Activated CD4-positive, alpha-beta T cell treated with anti-CD3 and anti-CD28 coated beads for 1 hour (primary cell): ENCODE measurements at regions not wholly inside any gene's neighbourhood (a gene's known extent, or its start where the extent isn't known, plus 50 kb on each side); places are given as distances from the start of the nearest gene placed in this dataset.

Experiments used
- DNase-seq: peaks from one replicate; pipeline ENCODE4 v3.0.0-alpha.2; 2020

DNA sequence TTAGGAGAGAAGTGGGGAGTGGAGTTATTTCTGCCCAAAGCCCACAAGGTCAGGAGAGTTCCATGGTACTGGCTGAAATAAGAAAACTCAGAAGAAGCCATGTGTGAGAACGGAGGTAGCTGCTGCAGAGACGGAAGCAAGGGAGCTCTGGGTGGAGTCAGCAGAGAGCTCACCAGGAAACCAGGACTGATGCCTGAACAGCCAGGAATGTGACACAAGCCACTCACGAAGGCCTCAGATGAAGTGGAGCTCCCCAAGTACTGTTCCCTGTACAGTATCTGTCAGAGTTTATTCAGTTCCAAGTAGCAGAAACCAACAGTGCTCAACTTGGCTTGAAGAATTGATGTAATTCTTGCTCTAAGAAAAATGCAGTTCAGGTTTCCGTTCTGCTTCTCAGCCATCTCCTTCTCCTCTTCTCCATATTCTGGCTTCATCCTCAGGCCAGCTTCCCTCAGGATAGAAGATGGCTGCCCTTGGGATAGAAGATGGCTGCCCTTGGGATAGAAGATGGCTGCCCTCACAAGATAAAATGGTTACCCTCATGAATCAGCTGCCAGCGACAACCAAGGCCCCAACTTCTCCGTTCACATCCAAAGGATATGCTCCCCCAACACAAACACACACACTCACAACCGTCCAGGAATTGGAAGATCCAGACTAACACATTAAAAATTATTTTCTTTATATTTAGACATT lies 117.4 kb upstream of the SH3BP4 start:
- DNase-seq = no peak

DNA sequence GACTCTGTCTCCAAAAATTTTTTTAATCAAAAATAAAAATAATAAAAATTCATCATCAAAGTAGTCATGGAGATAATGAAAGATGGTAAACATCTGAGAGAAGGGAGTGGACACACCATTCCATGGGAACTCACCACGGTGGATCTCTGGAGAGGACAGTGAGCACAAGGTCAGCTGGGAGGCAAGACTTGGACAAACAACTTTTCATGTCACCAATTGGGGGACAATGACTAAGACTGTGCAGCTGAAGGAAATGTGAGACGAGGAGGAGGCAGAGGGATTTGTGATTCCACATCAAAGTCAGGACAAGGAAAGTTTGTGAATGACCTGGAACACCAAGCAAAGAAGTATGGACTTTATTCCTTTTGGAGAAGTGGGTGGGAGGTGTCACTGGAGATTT lies 121.0 kb upstream of the SH3BP4 start:
- DNase-seq = no peak

DNA sequence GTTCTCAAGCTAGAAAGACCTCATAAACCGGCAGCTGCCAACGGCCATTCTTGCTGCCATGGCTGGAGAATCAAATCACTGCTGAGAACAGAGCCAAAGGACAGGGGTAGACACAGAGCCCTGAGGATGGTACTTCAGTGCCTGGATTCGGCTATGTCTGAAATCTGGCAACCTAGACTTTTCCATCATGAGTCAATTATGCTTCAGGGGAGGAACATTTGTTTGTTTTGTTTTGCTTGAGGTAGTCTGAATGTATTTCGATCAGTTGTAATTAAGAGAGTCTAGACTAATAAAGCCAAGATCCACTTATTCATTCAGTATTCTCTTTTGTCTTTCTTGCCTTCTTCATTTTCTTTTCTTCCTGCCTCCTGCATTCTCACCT lies 122.8 kb upstream of the SH3BP4 start:
- no peak for DNase-seq

DNA sequence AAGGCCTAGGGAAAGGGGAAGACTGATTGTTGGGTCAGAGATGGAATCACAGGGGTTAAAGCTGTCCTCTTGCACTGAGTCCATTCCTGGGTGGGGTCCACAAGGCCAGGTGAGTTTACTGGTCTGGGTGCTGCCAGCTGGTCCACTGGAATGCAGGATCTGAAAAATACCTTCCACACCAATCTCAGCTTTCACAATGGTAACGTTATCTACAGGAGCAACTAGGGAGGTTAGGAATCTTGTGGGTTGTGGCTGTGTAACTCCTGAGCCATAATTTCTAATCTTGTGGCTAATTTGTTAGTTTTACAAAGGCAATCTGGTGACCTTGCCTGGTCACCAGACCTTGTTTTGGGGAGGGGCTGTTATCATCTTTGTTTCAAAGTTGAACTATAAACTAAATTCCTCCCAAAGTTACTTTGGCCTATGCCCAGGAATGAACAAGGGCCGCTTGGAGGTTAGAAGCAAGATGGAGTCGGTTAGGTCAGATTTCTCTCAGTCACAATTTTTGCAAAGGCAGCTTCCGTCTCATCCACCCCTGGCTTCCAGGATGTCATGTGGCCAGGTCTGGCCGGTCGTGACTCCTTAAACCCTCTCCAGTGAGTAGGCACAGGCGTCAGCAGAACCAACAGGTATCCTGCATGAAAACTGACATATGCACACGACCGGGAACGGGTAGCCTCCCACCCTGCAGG lies 123.3 kb upstream of the SH3BP4 start:
- no peak for DNase-seq

DNA sequence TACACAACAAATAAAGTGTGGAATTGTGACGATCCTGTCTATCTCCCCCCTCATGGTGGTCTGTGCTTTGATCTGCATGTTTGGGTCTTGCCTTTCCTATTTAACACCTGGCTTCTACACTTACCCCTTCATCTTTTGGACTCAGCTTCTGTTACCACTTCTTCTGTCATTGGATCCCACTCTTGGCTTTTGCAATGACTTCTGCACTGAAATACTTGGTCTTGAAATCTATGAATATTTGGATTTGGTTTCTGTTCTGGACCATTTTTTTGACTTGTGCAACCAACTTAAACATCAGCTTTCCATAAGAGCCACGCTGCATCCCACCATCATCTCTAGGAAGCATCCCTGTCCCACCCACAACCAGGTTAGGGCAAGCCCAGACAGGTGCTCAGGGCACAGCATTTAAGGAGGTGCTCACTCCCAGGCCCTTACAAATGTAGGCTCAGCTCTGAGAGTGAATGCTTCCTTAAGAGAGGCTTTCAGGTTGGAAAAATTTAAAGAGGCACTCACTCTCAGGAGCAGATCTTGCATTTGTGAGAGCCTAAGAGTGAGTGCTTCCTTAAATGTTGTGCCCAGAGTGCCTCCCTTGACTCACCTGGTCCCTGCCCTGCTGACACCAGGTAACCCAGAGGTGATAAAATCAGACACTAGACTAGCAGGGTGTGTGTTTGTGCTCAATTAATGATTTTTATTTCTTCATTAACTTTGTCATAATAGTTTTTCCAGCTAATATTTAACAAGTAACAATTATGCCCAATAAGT lies 124.5 kb upstream of the SH3BP4 start:
- no peak for DNase-seq

DNA sequence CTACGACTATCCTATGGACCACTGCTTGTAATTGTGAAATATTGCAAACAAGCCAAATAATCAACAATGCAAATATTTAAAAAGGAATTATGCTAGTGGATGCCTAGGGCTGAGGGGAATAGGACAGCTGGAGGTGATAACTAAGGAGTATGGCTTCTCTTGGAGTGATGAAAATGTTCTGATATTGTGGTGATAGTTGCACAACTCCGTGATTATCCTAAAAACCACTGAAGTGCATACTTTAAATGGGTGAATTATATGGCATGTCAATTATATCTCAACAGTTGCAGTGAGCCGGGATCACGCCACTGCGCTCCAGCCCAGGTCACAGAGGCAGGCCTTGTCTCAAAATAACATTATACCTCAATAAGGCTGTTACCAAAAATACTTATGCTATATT lies 125.1 kb upstream of the SH3BP4 start:
- no peak for DNase-seq

DNA sequence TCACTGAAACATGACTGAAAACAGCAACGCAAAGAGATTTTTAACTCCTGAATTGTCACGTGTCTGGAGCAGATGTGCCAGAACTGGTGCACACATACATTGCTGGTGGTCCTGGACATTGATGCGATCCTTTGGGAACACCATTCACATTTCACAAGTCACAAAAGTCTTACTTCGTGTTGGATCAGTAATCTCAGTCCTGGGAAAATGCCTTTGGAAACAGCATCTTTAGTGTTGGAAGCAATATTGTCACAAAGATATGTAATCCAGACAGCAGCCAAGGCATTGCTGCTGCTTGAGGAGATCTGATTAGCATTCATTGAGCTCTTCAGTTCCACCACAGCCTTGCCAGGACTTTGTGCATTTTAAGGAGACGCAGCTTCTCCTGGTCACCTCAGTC lies 126.2 kb upstream of the SH3BP4 start:
- DNase-seq = no peak

DNA sequence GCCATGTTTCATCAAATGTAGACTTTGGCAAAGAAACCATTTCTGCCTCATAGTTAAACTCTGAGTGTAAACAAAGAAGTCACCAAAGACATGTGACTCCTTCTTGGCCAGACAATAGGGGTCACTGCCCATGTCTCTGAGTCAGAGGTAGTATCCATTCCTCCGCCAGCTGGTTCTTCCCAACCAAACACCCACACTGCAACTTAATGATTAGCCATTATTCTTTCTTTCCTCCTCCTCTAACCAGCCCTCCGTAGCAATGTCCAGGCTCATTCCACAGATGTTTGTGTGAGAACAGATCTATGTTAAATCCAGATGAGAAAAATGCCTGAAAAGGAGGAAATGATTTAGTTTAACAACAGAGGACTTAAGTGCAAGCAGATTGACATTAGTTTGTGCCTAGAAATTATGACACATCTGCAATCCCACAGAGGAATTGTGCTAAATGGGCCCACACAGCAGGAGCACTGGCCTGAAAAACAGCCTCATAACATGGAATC lies 127.9 kb upstream of the SH3BP4 start:
- DNase-seq = no peak

DNA sequence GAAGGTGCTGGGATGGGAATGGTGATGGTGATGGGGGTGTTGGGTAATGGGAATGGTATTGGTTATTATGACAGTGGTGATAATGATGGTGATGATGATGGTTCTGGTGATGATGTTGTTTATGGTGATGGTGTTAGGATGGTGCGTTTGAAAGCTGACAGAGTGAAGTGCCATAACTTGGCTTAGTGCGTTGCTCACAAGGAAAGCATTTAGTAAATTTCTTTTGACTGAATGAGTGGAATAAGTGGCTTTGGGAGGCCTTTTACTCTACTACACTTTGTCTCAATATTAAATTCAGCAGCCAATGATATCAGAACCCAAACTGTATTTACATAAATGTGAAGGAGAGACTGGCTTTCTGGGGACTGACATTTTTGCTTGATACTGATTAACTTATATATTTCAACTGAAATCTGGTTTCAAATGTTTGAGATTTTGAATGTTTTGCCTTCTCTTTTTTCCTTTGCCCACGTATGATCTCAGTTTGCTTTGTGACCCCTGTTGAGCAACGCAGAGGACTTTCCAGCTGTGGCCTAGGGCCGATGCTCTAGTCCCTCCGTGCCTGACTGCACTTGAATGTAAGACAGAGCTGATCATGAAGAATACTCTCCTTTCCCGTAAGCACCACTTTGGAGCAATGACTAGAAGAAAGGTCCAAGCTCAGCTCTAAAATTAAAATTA lies 128.5 kb upstream of the SH3BP4 start:
- DNase-seq = no peak

DNA sequence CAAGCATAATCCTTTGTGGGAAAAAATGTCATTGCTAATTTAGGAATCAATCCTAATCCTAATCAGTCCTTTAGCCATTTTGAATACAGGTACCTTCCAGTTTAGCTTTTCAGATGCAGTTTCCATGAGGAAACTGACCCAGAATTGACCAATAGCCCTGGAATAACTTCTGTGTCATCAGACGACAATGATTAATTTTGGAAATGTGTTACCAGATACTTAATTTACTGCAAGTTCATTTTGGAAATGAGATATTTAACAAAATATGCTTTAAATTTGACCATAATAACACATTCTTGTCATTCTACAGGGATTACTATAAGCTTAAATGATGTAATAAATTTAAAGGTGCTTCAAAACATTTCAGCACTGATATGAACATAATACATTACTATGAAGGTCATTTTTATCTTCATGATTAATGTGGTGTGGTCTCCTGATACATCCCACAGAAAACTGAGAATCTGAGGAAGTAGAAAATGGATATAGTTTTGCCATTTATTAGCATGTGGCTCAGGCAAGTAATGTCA lies 129.8 kb upstream of the SH3BP4 start:
- DNase-seq = no peak

DNA sequence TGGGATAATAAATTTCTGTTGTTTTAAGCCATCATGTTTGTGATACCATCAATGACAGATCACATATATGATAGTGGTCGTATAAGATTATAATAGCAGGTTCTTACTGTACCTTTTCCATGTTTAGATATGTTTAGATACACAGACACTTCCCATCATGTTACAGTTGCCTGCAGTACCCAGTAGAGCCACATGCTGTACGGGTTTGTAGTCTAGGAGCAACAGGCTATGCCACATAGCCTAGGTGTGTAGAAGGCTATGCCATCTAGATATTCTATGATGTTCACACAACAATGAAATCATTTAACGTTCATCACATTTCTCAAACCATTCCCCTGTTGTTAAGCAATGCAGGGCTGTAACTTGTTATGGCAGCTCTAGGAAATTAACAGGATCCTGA lies 132.9 kb upstream of the SH3BP4 start:
- DNase-seq = no peak

DNA sequence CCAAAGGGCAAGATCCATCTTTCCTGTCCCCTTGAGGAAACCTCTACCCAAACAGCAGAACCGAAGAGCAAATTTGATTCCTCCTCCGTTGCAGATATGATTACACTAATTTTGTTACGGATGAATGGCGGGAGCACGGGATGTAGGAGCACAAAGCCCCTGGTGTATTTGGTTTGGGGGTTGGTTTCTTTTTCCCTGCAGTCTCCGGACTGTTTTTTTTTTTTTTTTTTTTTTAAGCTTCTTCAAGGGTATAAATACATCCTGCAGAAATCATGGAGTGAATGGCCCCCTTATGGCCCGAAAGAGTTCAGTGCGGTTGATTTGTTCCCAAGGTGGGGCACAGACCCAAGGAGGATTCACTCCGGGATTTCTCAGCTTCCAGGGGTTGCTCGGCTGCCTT lies 135.3 kb upstream of the SH3BP4 start:
- DNase-seq = no peak

DNA sequence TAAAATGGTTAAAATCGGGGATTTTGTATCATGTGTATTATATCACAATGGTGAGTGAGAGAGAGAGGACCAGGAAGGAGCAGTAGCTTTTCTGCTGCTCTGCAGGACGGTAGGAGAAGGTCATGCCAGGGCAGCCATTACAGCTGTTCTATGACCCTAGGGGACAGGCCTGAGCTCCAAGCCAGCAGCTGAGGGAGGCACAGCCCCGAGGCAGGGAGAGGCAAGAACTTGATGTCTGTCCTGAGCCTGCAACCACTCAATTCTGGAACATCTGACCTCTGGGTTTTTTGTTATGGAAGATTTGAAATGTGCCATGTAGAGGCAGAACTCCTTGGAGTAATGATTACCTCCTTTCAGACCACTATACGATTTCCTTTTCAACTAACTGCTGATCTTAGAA lies 135.8 kb upstream of the SH3BP4 start:
- no peak for DNase-seq

DNA sequence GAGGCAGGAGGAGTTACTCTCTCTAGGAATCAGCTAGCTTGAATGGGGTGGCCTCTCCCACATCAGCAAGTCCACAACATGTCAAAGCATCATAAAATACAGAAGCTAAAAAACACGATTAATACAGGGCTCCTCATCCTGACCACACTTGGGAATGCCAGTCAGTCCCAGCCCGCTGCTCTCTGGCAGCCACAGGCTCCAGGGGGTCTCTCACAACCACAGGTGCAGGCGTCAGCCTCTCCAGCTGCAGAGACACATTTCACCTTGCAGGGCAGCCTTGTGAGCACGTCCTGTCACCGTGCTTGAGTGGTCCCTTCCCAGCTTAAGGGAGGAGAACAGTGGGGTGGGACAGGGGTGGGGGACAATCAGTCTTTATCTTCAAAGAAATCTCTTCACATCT lies 137.4 kb upstream of the SH3BP4 start:
- DNase-seq = no peak

DNA sequence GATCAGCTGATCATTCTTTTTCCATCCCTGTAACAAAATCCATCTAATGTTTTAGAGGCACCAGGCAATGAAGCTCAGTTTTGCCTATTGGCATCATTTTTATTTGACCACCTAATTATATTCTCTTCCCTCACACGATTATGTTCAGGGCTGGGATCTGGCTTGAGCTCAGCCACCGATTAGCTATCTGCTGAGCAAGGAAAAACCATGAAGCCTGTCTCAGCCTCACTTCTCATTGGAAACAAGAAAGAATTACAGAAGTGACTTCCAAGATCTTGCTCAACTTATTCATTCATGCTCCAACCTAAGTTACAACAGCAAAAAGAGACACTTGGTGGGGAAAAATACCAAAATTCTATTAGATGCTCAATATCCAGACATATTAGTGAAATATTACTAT lies 139.0 kb upstream of the SH3BP4 start:
- DNase-seq = no peak

DNA sequence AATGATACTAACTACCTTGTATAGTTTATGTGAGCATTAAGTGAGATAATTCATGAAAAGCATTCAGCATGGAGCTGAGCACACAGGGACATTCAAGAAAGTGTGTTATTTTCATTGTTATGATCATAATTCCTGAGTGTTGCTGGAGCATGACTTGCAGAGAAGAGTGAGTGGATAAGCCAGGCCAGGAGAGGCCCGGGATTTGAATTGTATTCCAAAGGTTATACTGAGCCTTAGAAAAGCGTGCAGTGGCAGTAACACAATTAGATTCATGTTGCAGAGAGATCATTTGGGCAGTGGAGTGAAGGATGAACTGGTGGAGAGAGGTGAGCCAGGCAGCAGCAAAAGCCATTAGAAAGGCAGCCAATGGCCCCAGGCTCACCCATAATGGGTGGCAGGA lies 142.9 kb upstream of the SH3BP4 start:
- DNase-seq = no peak

DNA sequence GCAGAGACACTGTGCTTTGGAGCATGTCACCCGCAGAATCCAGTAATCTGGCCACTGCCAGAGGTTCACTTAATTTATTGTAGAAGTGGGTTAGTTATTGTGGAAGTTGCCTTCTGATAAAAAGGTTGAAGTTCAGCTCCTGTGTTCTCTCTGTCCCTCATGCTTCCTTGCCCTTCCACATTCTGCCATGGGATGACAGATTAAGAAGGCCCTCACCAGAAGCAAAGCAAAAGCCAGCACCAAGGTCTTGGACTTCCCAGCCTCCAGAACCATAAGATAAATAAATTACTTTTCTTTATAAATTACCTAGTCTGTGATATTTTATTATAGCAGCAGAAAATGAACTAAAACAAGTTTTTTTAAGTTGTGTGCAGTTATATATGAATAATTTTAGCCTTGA lies 145.0 kb upstream of the SH3BP4 start:
- no peak for DNase-seq

DNA sequence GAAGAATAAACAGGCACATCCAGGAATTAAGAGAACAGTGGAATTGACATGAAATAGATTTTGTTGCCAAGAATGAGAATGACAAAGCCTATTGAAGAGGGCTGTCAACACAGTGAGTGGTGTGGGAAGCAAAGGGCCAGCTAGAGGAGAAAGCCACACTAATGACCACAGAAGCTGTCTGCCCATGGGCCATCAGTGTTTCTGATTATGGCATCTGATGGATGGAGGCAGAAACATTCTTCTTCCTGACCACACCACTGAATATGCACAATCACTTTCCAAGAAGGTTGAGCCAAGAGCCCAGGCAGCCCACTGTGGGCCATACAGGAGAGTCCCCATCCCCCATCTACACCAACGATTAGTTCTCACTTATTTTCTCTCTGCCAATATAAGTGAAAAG lies 146.0 kb upstream of the SH3BP4 start:
- no peak for DNase-seq

DNA sequence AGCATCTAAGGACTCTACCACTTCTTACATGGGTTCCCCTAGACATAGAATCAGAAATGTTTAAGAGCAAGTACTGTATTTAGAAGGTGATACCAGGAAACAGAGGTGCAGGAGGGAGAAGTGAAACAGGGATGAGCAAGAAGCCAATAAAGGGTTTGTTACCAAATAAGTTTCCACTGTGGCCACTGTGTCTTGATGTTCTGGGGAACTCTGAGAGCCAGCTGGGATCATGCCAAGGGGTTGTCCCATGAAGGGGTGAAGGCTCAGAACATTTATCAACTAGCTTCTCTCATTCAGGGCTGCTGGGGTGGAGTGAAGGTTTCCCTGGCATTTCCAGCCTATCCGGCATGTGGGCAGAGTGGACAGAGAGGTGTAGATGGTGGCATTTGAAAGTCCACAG lies 147.1 kb upstream of the SH3BP4 start:
- DNase-seq = no peak

DNA sequence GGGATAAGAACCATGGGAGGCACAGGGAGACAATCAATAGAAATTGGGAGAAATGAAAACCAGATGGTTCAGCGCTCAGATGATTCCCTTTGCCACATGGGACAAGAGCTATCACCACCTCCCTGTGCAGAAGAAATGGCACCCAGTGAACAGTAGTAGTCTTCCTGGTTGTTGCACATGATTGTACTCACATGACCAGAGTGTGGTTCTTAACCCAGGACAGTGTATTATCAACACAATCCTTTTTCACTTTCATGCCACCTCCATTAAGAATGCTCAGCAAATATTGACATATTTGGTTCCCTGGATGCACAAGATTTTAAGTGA lies 149.0 kb upstream of the SH3BP4 start:
- DNase-seq = no peak

DNA sequence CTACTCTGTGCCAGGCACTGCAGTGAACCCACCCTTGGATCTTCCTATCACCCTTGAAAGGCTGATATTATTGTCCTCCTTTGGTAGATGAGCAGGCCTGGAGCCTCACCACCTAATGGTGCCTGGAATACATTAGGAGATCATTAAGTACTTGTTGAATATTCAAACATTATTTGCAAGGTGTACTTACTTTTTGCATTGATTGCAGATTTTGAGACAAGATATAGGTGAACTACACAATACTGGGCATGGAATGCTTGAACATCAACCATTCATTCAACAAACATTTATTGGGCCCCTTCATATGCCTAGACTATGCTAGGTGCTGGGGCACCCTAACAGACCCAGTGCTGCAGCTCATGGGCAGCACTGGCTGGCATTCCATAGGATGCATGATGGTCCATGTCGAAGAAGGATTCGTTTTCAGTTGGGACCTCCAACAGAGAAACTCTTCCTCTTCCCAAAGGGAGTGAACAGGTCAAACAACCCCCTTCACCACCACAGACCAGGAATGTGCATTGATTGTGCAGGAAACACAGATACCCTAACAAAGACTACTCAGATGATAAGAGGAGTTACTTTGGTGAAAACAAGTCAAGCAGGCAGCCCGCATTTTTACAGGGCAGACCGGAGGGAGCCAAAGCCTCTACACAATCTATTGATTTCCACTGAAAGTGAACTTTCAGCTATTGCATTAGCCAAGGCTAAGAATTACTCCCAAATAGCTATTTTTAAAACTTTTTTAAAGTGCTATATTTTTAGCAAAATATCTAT lies 149.6 kb upstream of the SH3BP4 start:
- DNase-seq = no peak

DNA sequence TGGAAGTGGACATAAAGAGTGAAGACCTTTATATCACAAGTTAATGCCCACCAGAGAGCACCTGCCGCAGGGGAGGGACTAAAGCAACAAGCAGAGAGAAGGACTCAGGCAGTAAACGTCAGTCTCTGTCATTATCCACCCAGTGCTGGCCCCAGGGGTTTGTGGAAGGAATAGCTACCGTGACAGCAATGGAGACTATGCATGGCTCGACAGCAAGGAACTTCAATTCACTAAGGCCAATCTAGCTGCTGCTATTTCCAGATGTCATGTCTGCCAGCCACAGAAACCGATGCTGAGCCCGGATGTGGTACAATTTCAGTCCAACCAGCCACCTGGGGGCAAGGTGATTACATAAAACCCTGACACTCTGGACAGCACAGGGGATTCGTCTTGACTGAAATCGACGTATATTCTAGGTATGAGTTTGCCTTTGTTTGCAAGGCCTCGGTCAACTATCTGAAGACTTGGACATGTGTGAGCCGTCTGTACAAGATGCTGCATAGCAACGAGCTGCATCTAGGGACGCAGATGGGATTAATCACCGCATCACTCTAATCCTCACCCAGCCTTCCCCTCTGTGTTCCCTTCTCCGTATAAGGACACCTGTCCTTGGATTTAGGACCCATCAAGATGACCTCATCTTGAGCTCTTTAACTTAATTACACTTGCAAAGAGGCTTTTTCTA lies 154.1 kb upstream of the SH3BP4 start:
- DNase-seq = no peak
